Esophagus squamous epithelium (tissue), 5 donors: ENCODE measurements at regions not wholly inside any gene's neighbourhood (a gene's known extent, or its start where the extent isn't known, plus 50 kb on each side); places are given as distances from the start of the nearest gene placed in this dataset.
A peak's percentile ranks its signal among the peaks of the same experiment; 100 is the strongest.

Source experiments
- DNase-seq: peaks from one replicate; lab custom pipeline; 2025; lab: John Stamatoyannopoulos, UW
- H3K27ac ChIP-seq, 4 donors: fragments of 200-600 bp; sonication (generic); one replicate each; pipeline ENCODE4 v1.5.1; 2016 to 2019; ENCODE audit warnings: mild to moderate bottlenecking in 1 of 4
- H3K27me3 ChIP-seq, 4 donors: fragments of 200-600 bp; sonication (generic); 1 replicate in 3 of 4; 2 replicates in 1 of 4; pipeline versions ENCODE4 v1.5.1 to v1.6.0; 2017 to 2021; ENCODE audit warnings: antibody characterized with exemption in 1 of 4
- H3K36me3 ChIP-seq, 3 donors: fragments of 200-600 bp; sonication (generic); one replicate each; pipeline ENCODE4 v1.5.1; 2016 to 2019
- H3K4me1 ChIP-seq, 3 donors: fragments of 200-600 bp; sonication (generic); one replicate each; pipeline ENCODE4 v1.5.1; 2017 to 2019
- H3K4me3 ChIP-seq, 4 donors: fragments of 200-600 bp; sonication (generic); 1 replicate in 3 of 4; 2 replicates in 1 of 4; pipeline ENCODE4 v1.5.1; 2016 to 2019; ENCODE audit warnings: mild to moderate bottlenecking in 2 of 4, moderate library complexity in 1 of 4
- H3K9me3 ChIP-seq, 3 donors: fragments of 200-600 bp; sonication (generic); one replicate each; pipeline ENCODE4 v1.5.1; 2016 to 2019
- POLR2A ChIP-seq, 4 donors: fragments of 450-650 bp; IDR thresholded peaks; one replicate each; pipeline ENCODE4 v1.6.1; 2017; ENCODE audit warnings: antibody characterized with exemption in 4 of 4, mild to moderate bottlenecking in 4 of 4, moderate library complexity in 3 of 4
- WGBS, 2 donors: methylation state at CpG; one replicate each; pipeline ENCODE4 v1.1.5; 2018; 5-methylcytosine and 5-hydroxymethylcytosine counted together
- intact Hi-C: fragments of 100-400 bp; cut with DNase I; formaldehyde crosslinking; loops from one replicate; pipeline ENCODE4 v1.15.0; 2022
- TF ChIP-seq, protein P1 (sequence below), 6 experiments: fragments of 450-650 bp in 4 of 6; fragments of 200-600 bp in 2 of 6; sonication (generic) in 2 of 6; IDR thresholded peaks; one replicate each; pipeline ENCODE4 v1.5.1; 2016 to 2019; ENCODE audit warnings: antibody characterized with exemption in 6 of 6, mild to moderate bottlenecking in 4 of 6, moderate library complexity in 4 of 6
- donor health status: DM: yes; HTN: yes; CAD: no.

- Histone ChIP-seq H3K4me1 (peaks cover 0 to 7% (median 5%) of the 10 kb centered on the region in 3 donors), H3K27me3 (peaks cover 0 to 27% (median 0%) of the 10 kb centered on the region in 4 donors), H3K4me3 (no peak overlapping the region), H3K27ac (no peak overlapping the region), H3K36me3 (no peaks in the 10 kb centered on the region), H3K9me3 (peaks cover 0 to 11% (median 7%) of the 10 kb centered on the region in 3 donors)
- intact Hi-C loops = no loop called here
- WGBS, 2 donors = 76 to 89% methylated on average over 7 to 8 of the region's 9 CpGs
- no peak for DNase-seq
- no peak for TF ChIP-seq POLR2A (IDR thresholded peaks at IDR 0.05)
- TF ChIP-seq, protein P1, sequence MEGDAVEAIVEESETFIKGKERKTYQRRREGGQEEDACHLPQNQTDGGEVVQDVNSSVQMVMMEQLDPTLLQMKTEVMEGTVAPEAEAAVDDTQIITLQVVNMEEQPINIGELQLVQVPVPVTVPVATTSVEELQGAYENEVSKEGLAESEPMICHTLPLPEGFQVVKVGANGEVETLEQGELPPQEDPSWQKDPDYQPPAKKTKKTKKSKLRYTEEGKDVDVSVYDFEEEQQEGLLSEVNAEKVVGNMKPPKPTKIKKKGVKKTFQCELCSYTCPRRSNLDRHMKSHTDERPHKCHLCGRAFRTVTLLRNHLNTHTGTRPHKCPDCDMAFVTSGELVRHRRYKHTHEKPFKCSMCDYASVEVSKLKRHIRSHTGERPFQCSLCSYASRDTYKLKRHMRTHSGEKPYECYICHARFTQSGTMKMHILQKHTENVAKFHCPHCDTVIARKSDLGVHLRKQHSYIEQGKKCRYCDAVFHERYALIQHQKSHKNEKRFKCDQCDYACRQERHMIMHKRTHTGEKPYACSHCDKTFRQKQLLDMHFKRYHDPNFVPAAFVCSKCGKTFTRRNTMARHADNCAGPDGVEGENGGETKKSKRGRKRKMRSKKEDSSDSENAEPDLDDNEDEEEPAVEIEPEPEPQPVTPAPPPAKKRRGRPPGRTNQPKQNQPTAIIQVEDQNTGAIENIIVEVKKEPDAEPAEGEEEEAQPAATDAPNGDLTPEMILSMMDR (IDR thresholded peaks at IDR 0.05) = no peak
These were observed 307.9 kb downstream of the TLE3 start for GRCh38 chr15:69789648-69790393.

GRCh38 chr15:69790632-69791031 is 307.1 kb downstream of the TLE3 start:
- DNase-seq = no peak
- no peak for TF ChIP-seq POLR2A (IDR thresholded peaks at IDR 0.05)
- TF ChIP-seq, protein P1 (IDR thresholded peaks at IDR 0.05) = no peak
- H3K36me3 ChIP-seq = no peaks in the 10 kb centered on the region
- H3K27ac ChIP-seq = no peak overlapping the region
- WGBS, 2 donors = 83 to 89% methylated on average over 10 to 12 of the region's 12 CpGs
- H3K4me3 ChIP-seq = no peak overlapping the region
- peaks cover 0 to 11% (median 7%) of the 10 kb centered on the region in 3 donors for H3K9me3 ChIP-seq
- peaks cover 0 to 15% (median 13%) of the 10 kb centered on the region in 3 donors for H3K4me1 ChIP-seq
- intact Hi-C loops = no loop called here
- H3K27me3 ChIP-seq = peaks cover 0 to 24% (median 0%) of the 10 kb centered on the region in 4 donors

DNA sequence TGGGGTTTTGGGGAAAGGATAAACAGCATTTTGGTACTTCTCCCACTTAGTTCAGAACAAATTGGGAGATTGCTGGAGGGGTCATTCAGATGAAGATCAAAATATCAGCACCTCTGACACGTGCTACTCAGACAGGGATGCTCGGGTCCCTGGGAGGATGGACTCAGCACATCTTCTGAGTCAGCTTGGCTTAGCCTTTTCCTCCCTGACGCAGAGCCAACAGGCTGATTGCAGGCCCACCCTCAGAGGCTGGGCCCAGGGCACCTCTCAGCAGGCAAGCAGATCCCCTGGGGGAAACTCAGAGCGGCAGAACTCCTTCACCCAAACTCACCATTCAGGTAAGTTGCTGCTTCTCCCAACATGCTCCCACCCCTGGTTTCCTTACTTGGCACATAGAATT is 304.9 kb downstream of the TLE3 start:
- no peak for DNase-seq
- intact Hi-C loops = no loop called here
- WGBS, 2 donors = 77 to 100% methylated on average over 1 to 4 of the region's 4 CpGs
- H3K36me3 ChIP-seq = no peaks in the 10 kb centered on the region
- peaks cover 0 to 18% (median 15%) of the 10 kb centered on the region in 3 donors for H3K4me1 ChIP-seq
- peaks cover 0 to 11% (median 0%) of the 10 kb centered on the region in 4 donors for H3K27me3 ChIP-seq
- H3K9me3 ChIP-seq = peaks cover 0 to 11% (median 7%) of the 10 kb centered on the region in 3 donors
- no peak overlapping the region for H3K4me3 ChIP-seq
- H3K27ac ChIP-seq = no peak overlapping the region
- TF ChIP-seq, protein P1 (IDR thresholded peaks at IDR 0.05) = no peak
- no peak for TF ChIP-seq POLR2A (IDR thresholded peaks at IDR 0.05)

- WGBS, 2 donors = 88 to 90% methylated on average over 9 of the region's 9 CpGs
- H3K4me3 ChIP-seq = no peak overlapping the region
- peaks cover 0 to 18% (median 15%) of the 10 kb centered on the region in 3 donors for H3K4me1 ChIP-seq
- peaks cover 0 to 11% (median 7%) of the 10 kb centered on the region in 3 donors for H3K9me3 ChIP-seq
- no peaks in the 10 kb centered on the region for H3K36me3 ChIP-seq
- no peak for TF ChIP-seq POLR2A (IDR thresholded peaks at IDR 0.05)
- TF ChIP-seq, protein P1 (IDR thresholded peaks at IDR 0.05) = no peak
- peaks cover 0 to 5% (median 0%) of the 10 kb centered on the region in 4 donors for H3K27me3 ChIP-seq
- intact Hi-C loops = no loop called here
- no peak for DNase-seq
- no peak overlapping the region for H3K27ac ChIP-seq
These were observed 304.3 kb downstream of the TLE3 start for GRCh38 chr15:69793431-69793780.

DNA sequence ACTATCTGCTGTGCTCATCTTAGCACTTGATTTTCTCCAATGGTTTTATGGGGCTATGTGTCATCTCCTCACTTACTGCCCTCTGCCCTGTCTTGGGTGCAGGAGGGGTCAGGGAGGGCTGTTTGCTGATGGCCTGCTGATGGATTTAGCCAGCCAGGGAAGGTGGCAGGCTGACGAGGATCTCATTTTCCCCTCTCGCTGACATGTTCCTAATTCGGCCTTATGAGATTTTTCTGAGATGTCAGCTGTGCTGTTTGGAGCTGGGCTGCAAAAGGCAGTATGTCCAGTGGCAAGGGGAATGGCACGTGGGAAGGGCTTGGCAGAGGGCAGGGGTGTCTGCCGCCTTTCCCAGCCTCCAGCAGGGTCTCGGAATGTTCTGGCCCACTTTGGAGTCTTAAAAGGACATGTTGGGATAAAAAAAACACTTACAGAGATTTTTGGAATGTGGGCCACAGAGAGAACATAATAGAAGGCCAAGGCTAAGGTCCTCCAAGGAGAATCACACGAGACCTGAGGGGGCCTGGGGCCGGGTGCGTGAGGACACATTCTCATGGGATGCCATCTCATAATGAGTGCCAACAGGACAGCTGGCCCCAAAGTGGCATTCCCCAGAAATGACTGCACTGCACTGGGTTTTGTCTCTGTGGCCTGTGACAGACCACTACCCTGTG is 303.8 kb downstream of the TLE3 start:
- Histone ChIP-seq H3K4me3 (no peak overlapping the region), H3K36me3 (no peaks in the 10 kb centered on the region), H3K4me1 (peaks cover 0 to 18% (median 15%) of the 10 kb centered on the region in 3 donors), H3K27ac (peak overlapping the region in 2 of 4 donors; percentile 12 to 19), H3K27me3 (peaks cover 0 to under 1% (median 0%) of the 10 kb centered on the region in 4 donors), H3K9me3 (peaks cover 0 to 11% (median 7%) of the 10 kb centered on the region in 3 donors)
- no peak for DNase-seq
- 77 to 82% methylated on average over 9 of the region's 9 CpGs for WGBS, 2 donors
- TF ChIP-seq POLR2A (IDR thresholded peaks at IDR 0.05) = no peak
- TF ChIP-seq, protein P1 (IDR thresholded peaks at IDR 0.05) = no peak
- intact Hi-C loops = no loop called here
